ENCODE measurements at regions not wholly inside any gene's neighbourhood (a gene's known extent, or its start where the extent isn't known, plus 50 kb on each side); places are given as distances from the start of the nearest gene placed in this dataset.
A peak's percentile ranks its signal among the peaks of the same experiment; 100 is the strongest.

DNA sequence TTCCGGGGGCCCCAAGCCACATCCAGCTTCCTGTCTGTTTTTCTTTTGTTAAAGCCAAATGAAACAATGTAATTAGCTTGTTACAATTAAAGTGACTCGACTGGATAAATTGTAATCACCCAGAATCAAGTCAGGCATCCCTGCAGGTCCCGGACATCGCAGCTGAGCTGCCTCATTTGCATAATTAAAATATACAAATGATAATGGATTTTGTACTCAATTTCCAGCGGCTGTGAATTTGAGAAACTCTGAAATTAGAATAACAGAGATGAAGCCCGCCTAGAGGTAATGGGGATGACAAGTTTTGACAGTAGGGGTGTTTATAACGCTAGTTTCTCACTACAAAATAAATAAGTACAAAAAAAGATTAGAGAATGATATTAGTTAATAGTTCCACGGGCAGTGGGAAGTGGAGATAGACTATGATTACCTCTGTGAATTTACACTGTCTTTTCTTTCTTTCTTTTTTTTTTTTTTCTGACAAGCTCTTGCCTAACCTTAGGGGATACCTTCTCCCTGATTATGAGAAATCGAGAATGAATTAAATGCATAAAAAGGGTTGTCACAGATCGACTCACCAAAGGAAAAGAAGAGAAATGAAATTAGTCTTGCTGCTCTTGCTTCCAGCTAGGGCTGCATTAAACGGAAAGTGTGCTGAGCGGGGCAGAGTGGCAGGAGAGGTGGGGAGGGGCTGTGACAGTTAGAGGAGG lies 82.6 kb upstream of the SKOR2 start:
- no peak for DNase-seq (ENCODE audit: low read depth)

DNA sequence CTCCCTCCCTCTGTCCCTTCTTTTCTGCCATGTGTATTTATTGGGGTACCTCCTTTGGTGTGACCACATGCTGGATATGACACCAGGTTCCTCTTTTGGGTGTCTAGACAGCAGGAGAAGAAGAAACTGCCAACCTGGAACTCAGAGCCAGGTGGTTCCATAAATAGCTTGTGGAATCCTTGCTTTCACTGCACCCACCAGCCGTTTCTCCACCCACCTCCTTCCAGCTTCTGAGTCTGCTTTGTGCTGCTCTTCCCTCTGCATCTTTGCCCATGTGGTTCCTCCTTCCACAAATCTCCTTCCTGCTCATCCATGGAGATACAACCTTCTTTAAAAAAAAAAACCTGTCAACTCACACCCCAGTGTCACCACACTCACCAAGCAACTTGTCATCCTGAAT lies 80.2 kb upstream of the SKOR2 start:
- no peak for DNase-seq (ENCODE audit: low read depth)

DNA sequence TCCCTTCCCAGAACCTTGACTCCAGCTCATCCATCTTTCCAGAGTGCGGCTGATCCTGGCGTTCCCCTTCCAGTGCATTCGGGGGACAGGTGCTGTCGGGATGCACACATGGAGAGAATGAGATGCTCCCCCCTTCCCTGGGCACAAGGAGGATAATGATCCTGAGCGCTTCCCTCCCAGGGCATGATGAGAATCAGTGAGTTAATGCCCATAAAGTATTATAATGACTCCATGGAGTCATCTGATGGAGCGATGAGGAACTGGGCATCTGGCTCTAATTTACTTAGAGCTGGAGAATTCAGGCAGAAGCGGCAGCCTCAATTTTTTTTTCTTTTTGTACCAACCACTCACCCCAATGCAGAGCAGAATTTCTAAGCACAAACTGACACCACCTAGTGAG lies 79.6 kb upstream of the SKOR2 start:
- no peak for DNase-seq (ENCODE audit: low read depth)

DNA sequence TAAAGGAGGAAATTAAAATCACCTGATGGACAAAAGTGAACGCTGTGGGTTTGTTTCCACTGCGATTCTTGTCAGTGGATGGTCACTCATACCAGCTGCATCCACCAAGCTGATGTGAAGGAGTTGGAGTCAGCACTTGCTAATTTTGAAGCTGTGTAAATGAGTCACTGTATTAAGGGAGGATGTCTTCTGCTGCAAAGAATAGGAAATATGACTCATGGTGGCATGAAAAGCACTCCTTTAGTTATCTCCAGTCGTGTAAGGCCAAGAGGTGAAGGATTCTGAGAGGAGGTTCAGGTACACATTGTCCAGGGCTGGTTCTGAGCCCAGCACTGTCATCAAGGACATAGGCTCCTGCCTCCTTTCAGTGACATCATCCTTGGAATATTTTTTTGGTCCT lies 71.7 kb upstream of the SKOR2 start:
- peak; percentile 49 for DNase-seq (ENCODE audit: low read depth)

DNA sequence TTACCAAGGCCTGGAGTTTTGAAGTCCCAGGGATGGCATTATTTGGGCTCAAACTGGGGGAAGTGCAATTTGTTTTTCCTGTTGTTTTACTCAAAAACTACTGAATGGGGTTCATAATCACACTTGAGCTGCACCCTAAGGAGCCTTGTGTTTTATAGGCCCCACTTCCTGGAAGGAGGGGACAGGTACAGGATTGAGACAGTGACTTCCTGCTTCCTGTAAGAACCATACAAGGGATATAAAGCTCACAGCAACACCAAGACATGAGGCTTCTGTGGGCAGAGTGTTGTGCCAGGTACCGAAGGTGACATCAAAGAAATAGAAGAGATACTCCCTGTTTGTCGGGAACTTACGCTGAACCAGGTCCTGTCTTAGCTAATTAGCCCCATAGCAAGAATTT lies 70.4 kb upstream of the SKOR2 start:
- DNase-seq (ENCODE audit: low read depth): no peak

DNA sequence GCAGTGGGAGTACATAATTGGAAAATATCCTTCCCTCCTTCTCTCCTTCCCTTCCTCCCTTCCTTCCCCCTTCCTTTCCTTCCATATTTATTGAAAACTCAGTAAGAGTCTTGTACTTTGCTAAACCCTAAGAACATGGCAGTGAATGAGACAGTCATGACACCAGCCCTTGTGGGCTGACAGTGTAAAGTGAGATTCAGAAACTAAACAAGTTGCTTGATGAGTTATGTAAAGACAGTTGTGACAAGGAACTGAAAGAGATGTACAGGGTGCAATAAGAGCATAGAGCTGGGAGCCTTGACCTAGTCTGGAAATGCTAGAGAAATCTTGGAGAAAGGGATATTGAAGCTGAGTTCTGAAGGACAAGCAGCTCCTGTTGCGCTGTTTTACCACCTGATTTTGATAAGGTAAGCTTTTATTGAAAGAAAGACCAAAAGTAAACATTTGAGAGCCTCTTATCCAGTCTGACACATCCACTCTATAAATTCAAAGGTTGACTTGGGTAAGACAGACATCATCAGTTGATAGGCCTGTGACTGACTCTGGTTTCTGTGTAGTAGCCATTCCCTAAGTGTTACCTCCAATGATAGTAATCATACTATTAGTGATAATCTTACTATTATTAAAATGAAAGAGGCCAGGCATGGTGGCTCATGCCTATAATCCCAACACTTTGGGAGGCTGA lies 66.5 kb upstream of the SKOR2 start:
- no peak for DNase-seq (ENCODE audit: low read depth)

DNA sequence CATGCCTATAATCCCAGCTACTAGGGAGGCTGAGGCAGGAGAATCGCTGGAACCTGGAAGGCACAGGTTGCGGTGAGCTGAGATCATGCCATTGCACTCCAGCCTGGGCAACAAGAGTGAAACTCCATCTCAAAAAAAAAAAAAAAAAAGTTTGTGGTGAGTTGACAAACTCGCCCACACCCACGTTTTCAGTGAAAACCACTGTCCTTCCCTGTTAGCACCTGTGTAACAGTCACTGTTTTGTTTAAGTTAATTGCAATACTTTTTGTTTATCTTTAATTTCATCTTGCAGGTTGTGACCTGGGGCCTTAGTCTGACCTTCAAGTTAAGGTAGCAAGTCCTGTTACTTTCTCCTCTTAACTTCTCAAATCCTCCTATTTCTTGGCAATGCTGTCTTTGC lies 65.5 kb upstream of the SKOR2 start:
- no peak for DNase-seq (ENCODE audit: low read depth)

DNA sequence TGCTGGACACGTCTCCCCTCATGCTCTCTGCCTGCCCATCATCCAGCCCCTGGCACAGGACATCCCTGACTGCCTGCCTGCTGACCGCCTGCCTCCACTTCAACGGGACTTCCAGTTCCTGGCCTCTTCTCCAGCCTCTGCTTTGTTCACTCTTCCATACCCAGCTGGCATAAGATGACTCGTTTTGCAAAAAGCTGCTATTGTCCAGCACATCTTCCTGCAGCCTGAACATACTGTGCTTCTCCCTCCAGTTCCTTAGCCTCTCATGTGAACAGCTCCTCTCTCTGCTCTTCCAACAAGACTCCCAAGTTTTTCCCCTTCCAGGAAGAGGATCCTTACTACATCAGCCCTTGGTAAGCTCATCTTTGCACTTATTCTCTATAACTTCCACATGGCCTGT lies 62.4 kb upstream of the SKOR2 start:
- DNase-seq (ENCODE audit: low read depth): no peak

DNA sequence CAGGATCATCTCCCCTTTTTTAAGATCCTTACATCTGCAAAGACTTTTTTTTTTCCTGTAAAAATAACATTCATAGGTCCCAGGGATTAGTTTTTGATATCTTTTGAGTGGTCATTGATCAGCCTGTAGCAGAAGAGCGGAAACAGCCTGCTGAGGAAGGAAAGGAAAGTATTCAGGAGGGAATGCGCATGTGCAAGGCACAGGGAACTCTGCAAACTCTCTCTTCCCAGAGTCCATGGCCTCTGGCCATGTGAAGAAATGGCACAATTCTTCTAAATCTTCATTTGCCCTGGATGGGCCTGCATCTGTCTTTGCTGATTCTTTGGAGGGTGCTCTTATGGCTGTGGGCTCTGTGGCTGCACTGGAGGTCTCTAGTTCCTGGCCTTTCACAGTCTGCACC lies 60.1 kb upstream of the SKOR2 start:
- no peak for DNase-seq (ENCODE audit: low read depth)

Data from HS-27A (cell line).